ENCODE measurements at regions not wholly inside any gene's neighbourhood (a gene's known extent, or its start where the extent isn't known, plus 50 kb on each side); places are given as distances from the start of the nearest gene placed in this dataset.

- TF ChIP-seq, protein P1, sequence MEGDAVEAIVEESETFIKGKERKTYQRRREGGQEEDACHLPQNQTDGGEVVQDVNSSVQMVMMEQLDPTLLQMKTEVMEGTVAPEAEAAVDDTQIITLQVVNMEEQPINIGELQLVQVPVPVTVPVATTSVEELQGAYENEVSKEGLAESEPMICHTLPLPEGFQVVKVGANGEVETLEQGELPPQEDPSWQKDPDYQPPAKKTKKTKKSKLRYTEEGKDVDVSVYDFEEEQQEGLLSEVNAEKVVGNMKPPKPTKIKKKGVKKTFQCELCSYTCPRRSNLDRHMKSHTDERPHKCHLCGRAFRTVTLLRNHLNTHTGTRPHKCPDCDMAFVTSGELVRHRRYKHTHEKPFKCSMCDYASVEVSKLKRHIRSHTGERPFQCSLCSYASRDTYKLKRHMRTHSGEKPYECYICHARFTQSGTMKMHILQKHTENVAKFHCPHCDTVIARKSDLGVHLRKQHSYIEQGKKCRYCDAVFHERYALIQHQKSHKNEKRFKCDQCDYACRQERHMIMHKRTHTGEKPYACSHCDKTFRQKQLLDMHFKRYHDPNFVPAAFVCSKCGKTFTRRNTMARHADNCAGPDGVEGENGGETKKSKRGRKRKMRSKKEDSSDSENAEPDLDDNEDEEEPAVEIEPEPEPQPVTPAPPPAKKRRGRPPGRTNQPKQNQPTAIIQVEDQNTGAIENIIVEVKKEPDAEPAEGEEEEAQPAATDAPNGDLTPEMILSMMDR (IDR thresholded peaks at IDR 0.05), result no peak
- no peak for TF ChIP-seq ZFX (IDR thresholded peaks at IDR 0.05; ENCODE audit: borderline replicate concordance)
Measured at GRCh38 chr2:154549869-154550268, 148.6 kb upstream of the KCNJ3 start.
